DOHH2 (cell line): ENCODE measurements at regions not wholly inside any gene's neighbourhood (a gene's known extent, or its start where the extent isn't known, plus 50 kb on each side); places are given as distances from the start of the nearest gene placed in this dataset.

ENCODE experiments used
- H3F3A ChIP-seq: fragments of 200-600 bp; sonication (generic), shearing (Covaris generic); 2 replicates; pipeline ENCODE4 v1.6.0; 2016; ENCODE audit warnings: antibody characterized with exemption, mild to moderate bottlenecking; ENCODE audit not compliant: control insufficient read depth, insufficient read depth
- H3K27ac ChIP-seq: fragments of 200-600 bp; sonication (generic); 2 replicates; pipeline ENCODE4 v1.5.1; 2014; ENCODE audit warnings: low read depth, mild to moderate bottlenecking, low read length, moderate library complexity
- H3K27me3 ChIP-seq: fragments of 200-600 bp; sonication (generic); 2 replicates; pipeline ENCODE4 v1.6.1; 2014; ENCODE audit warnings: mild to moderate bottlenecking, low read length, mixed read lengths; ENCODE audit not compliant: control insufficient read depth
- H3K36me3 ChIP-seq: fragments of 200-600 bp; sonication (generic); 2 replicates; pipeline ENCODE4 v1.6.1; 2014; ENCODE audit warnings: mild to moderate bottlenecking, low read length, moderate library complexity, mixed read lengths; ENCODE audit not compliant: control insufficient read depth
- H3K4me1 ChIP-seq: fragments of 200-600 bp; sonication (generic); 2 replicates; pipeline ENCODE4 v1.6.1; 2014; ENCODE audit warnings: mild to moderate bottlenecking, low read length, mixed read lengths; ENCODE audit not compliant: control insufficient read depth
- H3K4me2 ChIP-seq: fragments of 200-600 bp; sonication (generic); 2 replicates; pipeline ENCODE4 v1.6.0; 2014; ENCODE audit warnings: mild to moderate bottlenecking, low read length, moderate library complexity
- H3K4me3 ChIP-seq: fragments of 200-600 bp; sonication (generic); 2 replicates; pipeline ENCODE4 v1.5.1; 2014; ENCODE audit warnings: mild to moderate bottlenecking, low read length, mixed read lengths
- H3K79me2 ChIP-seq: fragments of 200-600 bp; sonication (generic); 2 replicates; pipeline ENCODE4 v1.6.1; 2014; ENCODE audit warnings: mild to moderate bottlenecking, low read length, mixed read lengths; ENCODE audit not compliant: control insufficient read depth
- H3K9me2 ChIP-seq: fragments of 200-600 bp; sonication (generic); replicated peaks from 2 replicates; pipeline ENCODE4 v1.6.1; 2014; ENCODE audit warnings: mild to moderate bottlenecking, low read length, mixed read lengths; ENCODE audit not compliant: control insufficient read depth
- H3K9me3 ChIP-seq: fragments of 200-600 bp; sonication (generic); 2 replicates; pipeline ENCODE4 v1.6.1; 2014; ENCODE audit warnings: antibody characterized with exemption, low read length, mixed read lengths; ENCODE audit not compliant: control insufficient read depth, insufficient read depth
- H4K20me1 ChIP-seq: fragments of 200-600 bp; sonication (generic); 2 replicates; pipeline ENCODE4 v1.6.0; 2014; ENCODE audit warnings: low read depth, mild to moderate bottlenecking, antibody characterized with exemption, low read length, moderate library complexity; ENCODE audit not compliant: control insufficient read depth, insufficient read depth
- CTCF ChIP-seq: fragments of 200-600 bp; sonication (generic); IDR thresholded peaks from one replicate; pipeline ENCODE4 v1.5.1; 2014; ENCODE audit warnings: antibody characterized with exemption, mild to moderate bottlenecking, low read depth, low read length; ENCODE audit not compliant: poor library complexity, severe bottlenecking
- EZH2phosphoT487 ChIP-seq: fragments of 200-600 bp; sonication (generic); IDR thresholded peaks from 2 replicates; pipeline ENCODE4 v1.6.1; 2017; ENCODE audit warnings: borderline replicate concordance, mild to moderate bottlenecking, antibody characterized with exemption, low read length, moderate library complexity, mixed read lengths

GRCh38 chr7:113207931-113208330 lies 89.6 kb upstream of the SMIM30 start:
- Histone ChIP-seq H3K4me3 (no peak overlapping the region), H3K27me3 (no peaks in the 10 kb centered on the region), H3K9me2 (no peaks in the 10 kb centered on the region), H3K79me2 (no peaks in the 10 kb centered on the region), H3K27ac (no peak overlapping the region), H4K20me1 (no peaks in the 10 kb centered on the region), H3F3A (no peaks in the 10 kb centered on the region), H3K36me3 (no peaks in the 10 kb centered on the region), H3K4me2 (no peak overlapping the region), H3K9me3 (no peaks in the 10 kb centered on the region), H3K4me1 (no peaks in the 10 kb centered on the region)
- TF ChIP-seq CTCF = no peak
- no peak for TF ChIP-seq EZH2phosphoT487

DNA sequence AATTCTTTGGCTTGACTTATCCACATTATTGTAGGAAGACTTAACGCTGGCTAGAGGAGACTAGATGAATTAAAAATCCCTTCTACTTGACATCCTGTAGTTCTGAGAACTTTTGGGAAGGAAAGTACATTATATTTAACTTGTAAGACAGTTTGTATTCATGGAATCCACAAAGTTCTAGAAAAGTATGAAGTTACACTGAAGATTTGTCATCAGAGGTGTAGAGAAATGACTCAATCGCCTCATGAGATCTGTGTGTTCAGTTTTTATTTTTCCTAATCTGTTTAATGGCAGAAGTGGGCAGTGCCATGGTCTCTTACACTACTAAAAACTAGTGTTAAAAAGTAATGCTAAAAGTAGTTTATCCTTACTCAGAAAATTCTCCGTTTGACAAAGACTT lies 89.1 kb upstream of the SMIM30 start:
- H3K36me3 ChIP-seq = no peaks in the 10 kb centered on the region
- H3K4me3 ChIP-seq = no peak overlapping the region
- no peaks in the 10 kb centered on the region for H4K20me1 ChIP-seq
- H3K4me2 ChIP-seq = no peak overlapping the region
- H3K27ac ChIP-seq = no peak overlapping the region
- TF ChIP-seq EZH2phosphoT487 = no peak
- TF ChIP-seq CTCF = no peak
- H3F3A ChIP-seq = no peaks in the 10 kb centered on the region
- no peaks in the 10 kb centered on the region for H3K79me2 ChIP-seq
- H3K27me3 ChIP-seq = no peaks in the 10 kb centered on the region
- no peaks in the 10 kb centered on the region for H3K9me3 ChIP-seq
- H3K9me2 ChIP-seq = no peaks in the 10 kb centered on the region
- H3K4me1 ChIP-seq = no peaks in the 10 kb centered on the region

DNA sequence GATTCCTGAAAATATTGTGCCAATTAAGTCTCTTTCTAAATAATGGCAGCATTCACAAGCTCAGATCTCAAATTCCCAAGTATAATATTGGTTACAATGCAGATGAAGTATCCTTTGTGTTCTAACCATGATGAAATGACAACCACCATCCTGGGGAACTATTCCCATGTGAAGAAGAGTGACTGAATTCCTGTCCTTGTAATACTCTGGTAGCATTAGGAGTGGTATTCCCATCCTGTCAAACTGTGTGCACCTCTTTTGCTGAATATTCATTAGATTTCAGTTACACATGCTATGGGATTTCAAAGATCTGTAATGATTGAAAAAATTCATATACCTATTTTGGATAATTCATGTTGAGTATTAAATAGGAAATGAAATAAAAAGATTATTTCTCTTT lies 86.1 kb upstream of the SMIM30 start:
- H3K36me3 ChIP-seq = no peaks in the 10 kb centered on the region
- H3K9me3 ChIP-seq = no peaks in the 10 kb centered on the region
- no peaks in the 10 kb centered on the region for H3K79me2 ChIP-seq
- H3K4me3 ChIP-seq = no peak overlapping the region
- no peaks in the 10 kb centered on the region for H3K4me1 ChIP-seq
- no peaks in the 10 kb centered on the region for H3K9me2 ChIP-seq
- no peak for TF ChIP-seq CTCF
- no peak for TF ChIP-seq EZH2phosphoT487
- no peaks in the 10 kb centered on the region for H4K20me1 ChIP-seq
- H3K27me3 ChIP-seq = no peaks in the 10 kb centered on the region
- no peak overlapping the region for H3K4me2 ChIP-seq
- no peaks in the 10 kb centered on the region for H3F3A ChIP-seq
- no peak overlapping the region for H3K27ac ChIP-seq

DNA sequence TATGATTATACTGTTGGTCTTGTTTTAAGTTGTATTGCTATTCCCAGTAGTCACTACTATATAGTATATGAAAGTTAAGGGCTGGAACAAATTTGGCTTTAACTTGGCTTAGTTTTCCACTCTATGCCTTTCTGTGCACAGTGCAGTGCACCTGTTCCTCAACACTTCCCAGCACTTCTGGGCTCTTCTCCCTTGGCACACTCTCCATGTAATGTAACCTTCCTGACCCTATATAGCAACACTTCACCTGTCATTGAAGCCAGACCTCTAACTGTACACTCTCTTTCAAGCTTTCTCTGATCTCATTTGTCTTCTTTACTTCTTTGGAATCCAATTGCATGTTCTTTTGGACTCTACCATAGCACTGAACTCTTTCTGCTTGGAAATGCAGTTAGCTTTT lies 83.9 kb upstream of the SMIM30 start:
- Histone ChIP-seq H3K4me1 (no peaks in the 10 kb centered on the region), H3K4me3 (no peak overlapping the region), H3K27ac (no peak overlapping the region), H3K36me3 (no peaks in the 10 kb centered on the region), H4K20me1 (no peaks in the 10 kb centered on the region), H3K27me3 (no peaks in the 10 kb centered on the region), H3K79me2 (no peaks in the 10 kb centered on the region), H3F3A (no peaks in the 10 kb centered on the region), H3K4me2 (no peak overlapping the region), H3K9me2 (no peaks in the 10 kb centered on the region), H3K9me3 (no peaks in the 10 kb centered on the region)
- TF ChIP-seq CTCF = no peak
- TF ChIP-seq EZH2phosphoT487 = no peak
